ENCODE measurements at regions not wholly inside any gene's neighbourhood (a gene's known extent, or its start where the extent isn't known, plus 50 kb on each side); places are given as distances from the start of the nearest gene placed in this dataset.

DNA sequence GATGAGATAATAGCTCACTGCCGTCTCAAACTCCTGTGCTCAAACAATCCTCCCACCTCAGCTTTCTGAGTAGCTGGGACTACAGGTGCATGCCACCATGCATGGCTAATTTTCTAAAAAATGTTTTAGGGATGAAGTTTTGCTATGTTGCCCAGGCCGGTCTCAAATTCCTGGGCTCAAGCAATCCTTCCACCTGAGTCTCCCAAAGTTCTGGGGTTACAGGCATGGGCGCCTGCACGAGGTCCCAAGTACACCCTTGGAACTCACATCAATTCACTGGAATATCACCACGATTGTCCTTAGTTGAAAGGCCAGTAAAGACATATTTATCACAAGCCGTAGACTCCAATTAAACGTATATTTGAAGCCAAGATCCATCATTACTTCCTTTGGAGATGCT, 184.6 kb downstream of the IRX1 start:
- TF ChIP-seq, protein P1, sequence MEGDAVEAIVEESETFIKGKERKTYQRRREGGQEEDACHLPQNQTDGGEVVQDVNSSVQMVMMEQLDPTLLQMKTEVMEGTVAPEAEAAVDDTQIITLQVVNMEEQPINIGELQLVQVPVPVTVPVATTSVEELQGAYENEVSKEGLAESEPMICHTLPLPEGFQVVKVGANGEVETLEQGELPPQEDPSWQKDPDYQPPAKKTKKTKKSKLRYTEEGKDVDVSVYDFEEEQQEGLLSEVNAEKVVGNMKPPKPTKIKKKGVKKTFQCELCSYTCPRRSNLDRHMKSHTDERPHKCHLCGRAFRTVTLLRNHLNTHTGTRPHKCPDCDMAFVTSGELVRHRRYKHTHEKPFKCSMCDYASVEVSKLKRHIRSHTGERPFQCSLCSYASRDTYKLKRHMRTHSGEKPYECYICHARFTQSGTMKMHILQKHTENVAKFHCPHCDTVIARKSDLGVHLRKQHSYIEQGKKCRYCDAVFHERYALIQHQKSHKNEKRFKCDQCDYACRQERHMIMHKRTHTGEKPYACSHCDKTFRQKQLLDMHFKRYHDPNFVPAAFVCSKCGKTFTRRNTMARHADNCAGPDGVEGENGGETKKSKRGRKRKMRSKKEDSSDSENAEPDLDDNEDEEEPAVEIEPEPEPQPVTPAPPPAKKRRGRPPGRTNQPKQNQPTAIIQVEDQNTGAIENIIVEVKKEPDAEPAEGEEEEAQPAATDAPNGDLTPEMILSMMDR (conservative IDR thresholded peaks at IDR 0.05; ENCODE audit: low read length) = no peak
- no peak for TF ChIP-seq EZH2phosphoT487 (IDR thresholded peaks at IDR 0.05; ENCODE audit: borderline replicate concordance, low read depth, low read length)

Measured in OCI-LY7 (cell line).